Endothelial cell of umbilical vein (primary cell): ENCODE measurements at regions not wholly inside any gene's neighbourhood (a gene's known extent, or its start where the extent isn't known, plus 50 kb on each side); places are given as distances from the start of the nearest gene placed in this dataset.

ENCODE experiments used
- BruUV-seq: library from RNA; stranded (reverse); fragments of 400-500 nt; replicated peaks from 2 replicates; lab custom pipeline; 2021; lab: Mats Ljungman, UMichigan
- CTCF ChIA-PET: fragments of 300-600, 350-600 bp; sonication (Branson Sonifier 250); formaldehyde crosslinking; loops from one replicate; lab custom pipeline; 2021; ENCODE audit warnings: antibody characterized with exemption, inconsistent platforms; lab: Charles Lee
- POLR2A ChIA-PET: fragments of 300-600, 350-600 bp; sonication (Branson Sonifier 250); formaldehyde crosslinking; loops from one replicate; lab custom pipeline; 2021; ENCODE audit warnings: antibody characterized with exemption, inconsistent platforms; lab: Charles Lee
- DNase-seq: peaks from one replicate; pipeline ENCODE4 v3.0.0-alpha.2; 2011; ENCODE audit warnings: low read depth, low spot score
- FAIRE-seq: peaks from 2 replicates; lab custom pipeline; 2011; peaks lifted over from hg19 to GRCh38; lab: Jason Lieb, UNC
- H2AFZ ChIP-seq: 2 replicates; pipeline ENCODE4 v1.6.0; 2012; ENCODE audit warnings: low read depth, low read length, control low read depth, inconsistent platforms
- H3K27ac ChIP-seq: 2 replicates; pipeline ENCODE4 v1.5.1; 2011; ENCODE audit warnings: low read depth, mild to moderate bottlenecking, control low read depth, low read length, moderate library complexity; ENCODE audit not compliant: insufficient read depth
- H3K27me3 ChIP-seq, 2 experiments: 2 replicates each; pipeline versions ENCODE4 v1.6.0 to v1.6.1; 2011; ENCODE audit warnings: low read length in 2 of 2, mixed read lengths in 1 of 2; ENCODE audit not compliant: control insufficient read depth in 2 of 2, insufficient read depth in 2 of 2
- H3K36me3 ChIP-seq, 2 experiments: 2 replicates in 1 of 2; 3 replicates in 1 of 2; pipeline ENCODE4 v1.5.1; 2011; ENCODE audit warnings: low read length in 2 of 2, mild to moderate bottlenecking in 1 of 2, moderate library complexity in 1 of 2; ENCODE audit not compliant: control insufficient read depth in 2 of 2, insufficient read depth in 2 of 2; ENCODE audit errors: extremely low read depth in 1 of 2
- H3K4me1 ChIP-seq: 3 replicates; pipeline ENCODE4 v1.5.1; 2011; ENCODE audit warnings: mild to moderate bottlenecking, low read length; ENCODE audit not compliant: control insufficient read depth, insufficient read depth; ENCODE audit errors: extremely low read depth
- H3K4me2 ChIP-seq: 2 replicates; pipeline ENCODE4 v1.6.1; 2011; ENCODE audit warnings: low read length, control low read depth, mixed read lengths; ENCODE audit not compliant: insufficient read depth
- H3K4me3 ChIP-seq, 3 experiments: fragments of 200-600 bp in 1 of 3; sonication (generic), shearing (Covaris generic) in 1 of 3; replicated peaks in 1 of 3; 2 replicates each; pipeline ENCODE4 v1.5.1; 2011 to 2016; ENCODE audit warnings: control low read depth in 3 of 3, low read length in 3 of 3, mild to moderate bottlenecking in 2 of 3, inconsistent platforms in 1 of 3, low read depth in 1 of 3, moderate library complexity in 1 of 3; ENCODE audit not compliant: insufficient read depth in 1 of 3
- H3K79me2 ChIP-seq: 2 replicates; pipeline ENCODE4 v1.6.0; 2012; ENCODE audit warnings: low read length, inconsistent platforms; ENCODE audit not compliant: control insufficient read depth, insufficient read depth
- H3K9ac ChIP-seq: replicated peaks from 2 replicates; pipeline ENCODE3; 2011; ENCODE audit warnings: low read length, control low read depth; ENCODE audit not compliant: insufficient read depth; ENCODE audit errors: extremely low read depth
- H3K9me1 ChIP-seq: replicated peaks from 3 replicates; pipeline ENCODE4 v1.6.0; 2011; ENCODE audit warnings: mild to moderate bottlenecking, low read length; ENCODE audit not compliant: control insufficient read depth, insufficient read depth; ENCODE audit errors: extremely low read depth
- H3K9me3 ChIP-seq: replicated peaks from 2 replicates; pipeline ENCODE4 v1.5.1; 2012; ENCODE audit warnings: low read length, inconsistent platforms; ENCODE audit not compliant: control insufficient read depth, insufficient read depth
- H4K20me1 ChIP-seq: replicated peaks from 2 replicates; pipeline ENCODE3; 2011; ENCODE audit warnings: mild to moderate bottlenecking, low read length; ENCODE audit not compliant: control insufficient read depth, insufficient read depth; ENCODE audit errors: extremely low read depth
- EZH2 ChIP-seq: IDR thresholded peaks from 2 replicates; pipeline ENCODE4 v1.6.1; 2012; ENCODE audit warnings: borderline replicate concordance, low read depth, mild to moderate bottlenecking, moderate library complexity, low read length, inconsistent platforms; ENCODE audit not compliant: severe bottlenecking
- FOS ChIP-seq: IDR thresholded peaks from 2 replicates; pipeline ENCODE4 v1.6.1; 2011; ENCODE audit warnings: mild to moderate bottlenecking, low read length, moderate library complexity, borderline replicate concordance; ENCODE audit not compliant: insufficient read depth
- GATA2 ChIP-seq: IDR thresholded peaks from 2 replicates; pipeline ENCODE4 v1.7.0; 2011; ENCODE audit warnings: low read depth, mild to moderate bottlenecking, moderate library complexity, mixed read lengths, low read length; ENCODE audit not compliant: insufficient read length, insufficient read depth
- JUN ChIP-seq: IDR thresholded peaks from 2 replicates; pipeline ENCODE4 v1.6.1; 2011; ENCODE audit warnings: borderline replicate concordance, low read depth; ENCODE audit not compliant: insufficient read length, insufficient read depth
- MYC ChIP-seq: IDR thresholded peaks from one replicate; pipeline ENCODE4 v1.6.1; 2011; ENCODE audit warnings: mild to moderate bottlenecking, low read depth, low read length
- POLR2A ChIP-seq: IDR thresholded peaks from 2 replicates; pipeline ENCODE4 v1.6.1; 2012; ENCODE audit warnings: low read depth, mild to moderate bottlenecking, control low read depth, low read length
- POLR2AphosphoS5 ChIP-seq: IDR thresholded peaks from 2 replicates; pipeline ENCODE4 v1.6.1; 2012; ENCODE audit warnings: low read depth, mild to moderate bottlenecking, control low read depth, low read length, moderate library complexity; ENCODE audit not compliant: insufficient read depth
- dilution Hi-C: fragments of 300-500 bp; cut with MboI; formaldehyde crosslinking; loops from one replicate; pipeline ENCODE4 v1.15.0; 2019; ENCODE audit warnings: low sequenced_read_pairs; ENCODE audit not compliant: extremely low pct_ligation_motif_present
- intact Hi-C: fragments of 100-400 bp; cut with micrococcal nuclease; formaldehyde crosslinking; loops from one replicate; pipeline ENCODE4 v1.10.0; 2022
- TF ChIP-seq, protein P1 (sequence below): IDR thresholded peaks from 2 replicates; pipeline ENCODE4 v1.6.1; 2011; ENCODE audit not compliant: insufficient read depth, insufficient read length
- TF ChIP-seq, protein P2 (sequence below), 2 donors: IDR thresholded peaks; 1 replicate in 1 of 2; 2 replicates in 1 of 2; pipeline ENCODE4 v1.5.1; 2011; ENCODE audit warnings: low read length in 2 of 2, mild to moderate bottlenecking in 2 of 2, moderate library complexity in 2 of 2, control low read depth in 1 of 2, inconsistent platforms in 1 of 2, low read depth in 1 of 2; ENCODE audit not compliant: insufficient read depth in 1 of 2; ENCODE audit errors: extremely low read depth in 1 of 2

DNA sequence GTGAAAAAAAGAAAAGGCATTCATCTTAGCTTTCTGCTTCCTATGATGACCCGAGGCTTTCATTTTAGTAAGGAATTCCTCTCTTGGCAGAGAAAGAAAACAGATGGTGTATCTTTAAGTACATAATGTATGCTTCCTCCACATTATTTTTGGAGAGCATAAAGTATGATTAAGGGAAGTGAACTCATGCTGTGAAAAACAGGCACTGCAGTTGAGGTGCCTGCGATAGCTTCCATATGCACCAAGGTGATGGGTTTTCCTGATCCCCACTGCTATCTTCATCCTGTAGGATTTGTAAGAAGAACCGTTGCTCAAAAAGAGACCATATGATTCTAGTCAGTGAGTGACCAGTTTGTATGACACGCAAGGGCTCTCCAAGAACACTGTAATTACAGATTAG, 411.5 kb upstream of the MCTP2 start:
- BruUV-seq = no TSS peak
- CTCF ChIA-PET = no interaction called here
- no peak for DNase-seq

More for the DNA sequence above, 411.5 kb upstream of the MCTP2 start:
- TF ChIP-seq, protein P1, sequence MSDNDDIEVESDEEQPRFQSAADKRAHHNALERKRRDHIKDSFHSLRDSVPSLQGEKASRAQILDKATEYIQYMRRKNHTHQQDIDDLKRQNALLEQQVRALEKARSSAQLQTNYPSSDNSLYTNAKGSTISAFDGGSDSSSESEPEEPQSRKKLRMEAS = no peak
- TF ChIP-seq FOS (no peak), JUN (no peak), EZH2 (no peak), GATA2 (no peak), MYC (no peak), POLR2A (no peak), POLR2AphosphoS5 (no peak)
- TF ChIP-seq, protein P2, sequence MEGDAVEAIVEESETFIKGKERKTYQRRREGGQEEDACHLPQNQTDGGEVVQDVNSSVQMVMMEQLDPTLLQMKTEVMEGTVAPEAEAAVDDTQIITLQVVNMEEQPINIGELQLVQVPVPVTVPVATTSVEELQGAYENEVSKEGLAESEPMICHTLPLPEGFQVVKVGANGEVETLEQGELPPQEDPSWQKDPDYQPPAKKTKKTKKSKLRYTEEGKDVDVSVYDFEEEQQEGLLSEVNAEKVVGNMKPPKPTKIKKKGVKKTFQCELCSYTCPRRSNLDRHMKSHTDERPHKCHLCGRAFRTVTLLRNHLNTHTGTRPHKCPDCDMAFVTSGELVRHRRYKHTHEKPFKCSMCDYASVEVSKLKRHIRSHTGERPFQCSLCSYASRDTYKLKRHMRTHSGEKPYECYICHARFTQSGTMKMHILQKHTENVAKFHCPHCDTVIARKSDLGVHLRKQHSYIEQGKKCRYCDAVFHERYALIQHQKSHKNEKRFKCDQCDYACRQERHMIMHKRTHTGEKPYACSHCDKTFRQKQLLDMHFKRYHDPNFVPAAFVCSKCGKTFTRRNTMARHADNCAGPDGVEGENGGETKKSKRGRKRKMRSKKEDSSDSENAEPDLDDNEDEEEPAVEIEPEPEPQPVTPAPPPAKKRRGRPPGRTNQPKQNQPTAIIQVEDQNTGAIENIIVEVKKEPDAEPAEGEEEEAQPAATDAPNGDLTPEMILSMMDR (IDR thresholded peaks at IDR 0.05; ENCODE audit: extremely low read depth in 1 of 2, insufficient read depth in 1 of 2, low read depth in 1 of 2, low read length in 2 of 2) = no peak
- intact Hi-C loops (loop anchor here (10.0 kb wide), 1 partner anchor 55 kb away; no protein-coding TSS in a partner anchor), dilution Hi-C loops (no loop called here)
- Histone ChIP-seq H3K4me1 (no peaks in the 10 kb centered on the region), H3K9ac (no peak overlapping the region), H3K27me3 (no peaks in the 10 kb centered on the region), H3K79me2 (no peaks in the 10 kb centered on the region), H3K9me1 (no peaks in the 10 kb centered on the region), H3K9me3 (peaks cover 2% of the 10 kb centered on the region), H3K27ac (no peak overlapping the region), H2AFZ (no peak overlapping the region), H3K4me3 (no peak overlapping the region), H4K20me1 (no peaks in the 10 kb centered on the region), H3K4me2 (no peak overlapping the region), H3K36me3 (no peaks in the 10 kb centered on the region)
- POLR2A ChIA-PET = no interaction called here
- no peak for FAIRE-seq
